CD4-positive, alpha-beta T cell treated with Interleukin-12 subunit alpha and Interleukin-12 subunit beta, for 1 hour (primary cell): ENCODE measurements at regions not wholly inside any gene's neighbourhood (a gene's known extent, or its start where the extent isn't known, plus 50 kb on each side); places are given as distances from the start of the nearest gene placed in this dataset.

Experiments
- DNase-seq: peaks from one replicate; pipeline ENCODE4 v3.0.0-alpha.2; 2020

- no peak for DNase-seq
Observed at GRCh38 chr10:128594688-128595087, 468.5 kb upstream of the MKI67 start.

GRCh38 chr10:128596906-128597305, 470.7 kb upstream of the MKI67 start:
- no peak for DNase-seq

- DNase-seq, result no peak
Observed at GRCh38 chr10:128599030-128599429, 472.8 kb upstream of the MKI67 start.

DNA sequence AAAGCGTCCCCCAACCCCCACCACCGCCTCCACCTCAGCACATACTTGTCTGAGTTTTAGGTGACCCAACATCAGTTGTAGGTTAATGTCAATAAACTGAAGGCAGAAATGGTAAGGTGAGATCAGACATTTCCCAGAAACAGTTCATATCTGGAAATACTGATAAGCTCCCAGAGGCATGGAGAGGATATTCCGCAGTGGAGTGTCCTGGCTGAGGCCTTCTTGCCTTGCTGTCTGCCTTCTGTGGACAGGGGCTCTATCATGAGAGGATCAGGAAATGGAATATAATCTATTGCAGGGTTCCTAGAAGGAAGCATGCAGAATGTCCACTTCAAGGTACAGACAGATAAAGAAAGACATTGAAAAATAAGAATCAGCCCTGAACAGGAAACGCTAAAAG, 473.3 kb upstream of the MKI67 start:
- DNase-seq, result no peak

DNA sequence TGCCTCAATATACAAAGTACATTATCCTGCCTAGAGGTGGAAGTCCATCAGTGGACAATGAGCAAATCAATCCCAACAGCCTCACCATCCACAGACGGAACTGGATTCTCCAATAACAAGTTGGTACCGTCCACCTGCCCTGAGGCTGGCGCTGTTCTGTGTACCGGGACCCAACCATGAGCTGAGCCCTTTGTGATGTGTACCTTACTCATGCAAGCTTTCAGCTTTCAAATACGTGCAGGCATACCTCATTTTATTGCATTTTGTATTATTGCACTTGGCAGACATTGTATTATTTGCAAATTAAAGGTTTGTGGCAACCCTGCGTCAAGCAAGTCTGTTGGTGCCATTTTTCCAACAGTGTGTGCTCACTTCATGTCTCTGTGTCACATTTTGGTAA, 476.0 kb upstream of the MKI67 start:
- no peak for DNase-seq

GRCh38 chr10:128604025-128604424, 477.8 kb upstream of the MKI67 start:
- no peak for DNase-seq

- no peak for DNase-seq
Observed at GRCh38 chr10:128605180-128605579, 479.0 kb upstream of the MKI67 start.

GRCh38 chr10:128606055-128606454, 479.8 kb upstream of the MKI67 start:
- no peak for DNase-seq

DNA sequence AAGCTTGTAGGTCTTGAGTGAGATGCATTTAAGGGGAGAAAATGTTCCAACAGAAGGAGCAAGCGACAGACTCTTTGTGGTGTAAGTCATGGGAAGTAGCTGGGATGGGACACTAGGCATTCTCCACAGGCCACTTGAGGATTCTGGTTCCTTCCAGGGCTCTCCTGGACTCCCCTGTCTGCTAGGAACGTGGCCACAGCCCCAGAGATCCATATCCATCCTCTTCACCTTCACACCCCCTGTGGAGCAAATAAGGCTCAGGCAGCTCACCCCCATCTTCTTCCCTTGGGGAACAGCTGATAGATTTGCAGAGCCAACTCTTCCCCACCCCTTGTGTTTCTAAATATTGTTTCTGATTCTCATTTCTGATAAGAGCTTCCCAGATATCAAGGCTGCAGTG, 482.6 kb upstream of the MKI67 start:
- DNase-seq, result no peak

- no peak for DNase-seq
Observed at GRCh38 chr10:128609460-128609859, 483.2 kb upstream of the MKI67 start.

DNA sequence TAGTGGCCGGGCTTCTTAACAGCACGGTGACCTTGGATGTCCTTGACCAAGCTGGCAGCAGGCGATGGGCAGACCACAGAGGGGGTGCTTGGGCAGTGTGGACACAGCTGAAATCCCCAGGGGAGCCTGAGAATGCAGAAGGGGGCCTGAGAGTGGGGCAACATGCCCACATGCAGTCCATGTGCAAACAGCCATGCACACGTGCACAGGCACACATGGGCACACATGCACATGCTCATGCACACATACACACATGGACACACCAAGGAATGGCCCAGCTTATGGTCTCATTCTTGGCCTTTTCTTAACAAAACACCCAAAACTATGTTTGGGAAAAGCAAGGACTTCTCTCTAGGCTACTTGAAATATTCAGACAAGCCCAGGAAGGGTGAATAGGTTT, 483.9 kb upstream of the MKI67 start:
- no peak for DNase-seq

DNA sequence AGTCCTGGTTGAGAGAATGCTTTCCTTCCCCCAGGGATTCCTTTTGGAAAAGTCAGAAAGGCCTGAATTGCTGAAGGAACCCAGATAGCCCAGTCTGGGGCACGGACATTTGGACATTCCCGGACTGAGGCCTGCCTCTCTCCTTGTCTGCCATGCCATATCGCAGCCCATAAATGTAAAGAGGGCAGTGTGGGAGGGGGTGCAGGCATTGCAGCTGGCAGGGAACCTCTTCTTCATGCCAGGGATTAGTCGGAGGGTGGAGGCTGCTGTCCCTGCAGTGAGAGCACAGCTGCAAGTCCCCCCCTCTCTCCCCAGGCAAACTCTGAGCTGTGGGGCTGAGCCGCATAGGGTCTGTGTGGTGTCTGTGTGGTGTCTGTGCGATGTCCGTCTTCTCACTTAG, 486.0 kb upstream of the MKI67 start:
- no peak for DNase-seq

DNA sequence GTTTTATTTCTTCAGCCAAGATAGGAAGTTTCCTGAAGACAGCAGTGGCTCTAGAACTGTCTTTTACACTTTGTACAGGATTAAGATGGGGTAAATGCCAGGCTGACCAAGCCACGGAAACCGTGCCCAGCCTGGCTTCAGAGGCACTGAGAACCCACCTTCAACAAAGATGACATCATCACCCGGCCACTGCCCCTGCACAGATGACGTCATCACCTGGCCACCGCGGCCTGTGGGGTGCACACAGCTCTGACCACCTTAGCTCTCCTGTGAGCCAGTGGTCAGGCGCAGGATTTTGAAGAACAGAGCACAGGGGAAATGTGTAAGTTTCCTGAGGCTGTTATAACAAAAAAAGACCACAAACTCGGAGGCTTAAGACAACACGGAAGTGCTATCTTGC, 486.4 kb upstream of the MKI67 start:
- no peak for DNase-seq

DNA sequence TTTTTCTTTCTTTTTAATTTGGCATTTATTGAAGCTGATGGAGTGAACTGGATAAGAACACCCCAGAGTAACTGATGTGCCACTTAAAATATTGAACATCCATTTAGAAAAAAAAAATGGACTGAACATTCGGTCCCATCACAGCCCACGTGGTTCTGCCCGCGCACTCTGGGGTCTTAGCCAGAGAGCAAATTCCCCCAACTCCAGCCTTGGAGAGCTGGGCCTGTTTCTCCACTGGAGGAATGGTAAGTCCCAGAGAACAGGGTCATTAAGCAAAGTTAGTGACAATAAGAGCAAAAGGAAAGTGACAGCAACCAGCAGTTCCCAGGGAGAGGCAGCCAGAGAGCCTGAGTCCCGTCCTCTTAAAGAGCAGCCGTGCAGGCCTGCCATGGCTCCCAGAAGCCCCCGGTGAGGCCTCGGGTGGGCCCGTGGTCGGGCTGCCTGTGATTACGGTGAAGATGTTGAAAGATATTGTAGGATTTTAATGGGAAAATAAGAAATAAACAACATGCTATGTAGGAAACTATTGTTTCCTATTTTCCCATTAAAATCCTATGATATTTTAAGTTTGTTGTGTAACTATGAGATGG, 487.9 kb upstream of the MKI67 start:
- no peak for DNase-seq

DNA sequence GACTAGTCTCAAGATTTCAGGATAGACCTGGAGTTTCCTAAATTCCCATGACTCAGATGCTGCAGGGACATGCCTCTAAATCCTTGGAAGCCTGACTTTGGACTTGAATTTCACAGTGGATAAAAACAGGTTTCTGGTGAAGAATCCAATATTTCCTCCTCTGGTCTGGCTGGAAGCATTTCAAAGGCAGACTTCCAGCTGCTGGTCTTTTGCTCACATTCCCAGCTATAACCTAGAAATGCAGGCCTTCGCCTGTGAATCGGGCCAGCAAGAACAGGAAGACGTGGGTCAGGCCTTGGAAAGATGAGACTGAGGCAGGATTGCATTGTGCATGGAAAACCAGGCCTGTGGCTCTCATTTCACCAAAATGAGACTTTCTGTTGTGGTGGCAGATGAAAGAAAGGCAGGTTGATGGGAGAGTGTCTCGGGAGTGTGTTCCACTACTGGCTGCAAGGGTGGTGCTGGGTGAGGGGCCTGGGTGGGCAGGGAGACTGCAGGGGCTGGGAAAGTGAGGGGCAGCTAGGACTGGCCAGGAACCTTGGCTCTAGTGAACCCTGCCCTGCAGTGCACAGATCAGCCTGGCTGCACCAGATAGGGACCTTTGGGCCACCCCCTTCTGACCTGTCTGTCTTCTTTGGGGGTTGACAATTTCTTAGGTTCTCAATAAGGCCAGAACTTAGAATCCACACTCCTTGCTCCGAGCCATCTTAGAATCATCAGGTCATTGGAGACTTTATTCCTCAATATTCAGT, 488.8 kb upstream of the MKI67 start:
- DNase-seq, result no peak

GRCh38 chr10:128617532-128617931, 491.3 kb upstream of the MKI67 start:
- no peak for DNase-seq

- no peak for DNase-seq
Observed at GRCh38 chr10:128622706-128623105, 496.5 kb upstream of the MKI67 start.

GRCh38 chr10:128623776-128624175, 497.6 kb upstream of the MKI67 start:
- DNase-seq, result no peak

GRCh38 chr10:128624656-128625530, 498.7 kb upstream of the MKI67 start:
- DNase-seq, result no peak

DNA sequence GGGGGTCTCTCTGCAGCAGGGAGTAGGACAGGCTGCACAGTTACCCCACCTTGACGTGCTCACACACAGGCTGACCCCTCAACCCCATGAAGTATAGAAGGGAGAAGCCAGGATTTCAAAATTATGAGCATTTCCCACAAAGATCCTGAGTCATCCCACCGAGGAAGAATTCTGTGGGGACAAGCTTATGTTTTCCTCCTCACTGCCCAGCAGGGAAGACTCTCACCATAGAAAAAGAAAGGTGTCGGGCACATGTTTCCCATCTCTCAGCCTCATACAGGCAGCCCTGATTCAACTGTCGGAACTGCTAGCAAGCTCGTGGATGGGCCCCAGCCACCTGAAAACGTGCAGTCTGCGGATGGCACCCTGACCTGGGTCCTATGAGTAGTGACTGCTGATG, 499.7 kb upstream of the MKI67 start:
- no peak for DNase-seq

DNA sequence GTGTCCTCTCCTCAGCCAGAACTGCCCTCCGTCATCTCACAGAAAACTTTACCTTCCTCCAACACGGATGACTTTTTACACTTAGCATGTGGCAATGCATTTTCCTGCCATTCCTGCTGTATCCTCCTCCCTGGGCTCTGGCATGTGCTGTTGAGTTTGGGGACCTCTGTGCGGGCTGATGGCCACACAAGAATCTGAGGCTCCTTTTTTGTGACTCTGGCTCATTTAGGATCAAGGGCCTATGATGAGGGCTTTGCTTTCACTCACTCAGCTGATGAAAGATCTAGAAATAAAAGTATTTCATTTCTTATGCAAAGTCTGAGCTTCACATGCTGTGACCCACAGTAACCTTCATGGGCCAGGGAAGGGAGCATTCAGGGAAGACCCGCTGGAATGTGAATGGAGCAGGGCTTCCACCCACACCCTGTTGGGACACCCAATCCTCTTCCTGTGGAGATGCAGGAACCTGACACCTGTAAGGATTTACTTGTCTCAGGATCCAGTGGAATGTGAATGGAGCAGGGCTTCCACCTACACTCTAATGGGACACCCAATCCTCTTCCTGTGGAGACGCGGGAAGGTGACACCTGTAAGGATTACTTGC, 500.3 kb upstream of the MKI67 start:
- no peak for DNase-seq

DNA sequence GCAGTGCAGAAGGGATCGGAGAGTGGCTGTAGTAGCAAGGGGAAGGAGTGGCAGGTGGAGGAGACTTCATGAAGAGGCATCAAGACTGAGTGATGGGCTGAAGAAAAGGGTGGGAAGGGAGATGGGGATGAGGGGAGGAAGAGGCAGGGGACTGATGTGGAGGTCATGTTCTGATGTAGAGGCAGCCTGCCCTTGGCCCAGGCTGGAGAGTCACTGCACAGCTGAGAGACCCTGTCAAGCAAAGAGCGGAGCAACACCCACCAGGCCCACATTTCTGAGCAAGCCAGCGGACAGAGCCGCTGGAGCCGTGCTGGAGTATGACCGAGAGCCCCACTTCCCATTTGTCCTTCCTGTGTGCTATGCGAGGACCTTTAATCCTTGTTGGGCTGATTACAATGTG, 501.6 kb upstream of the MKI67 start:
- DNase-seq, result no peak

- DNase-seq, result no peak
Observed at GRCh38 chr10:128628252-128628651, 502.0 kb upstream of the MKI67 start.
